Esophagus muscularis mucosa (tissue), 4 donors: ENCODE measurements at regions not wholly inside any gene's neighbourhood (a gene's known extent, or its start where the extent isn't known, plus 50 kb on each side); places are given as distances from the start of the nearest gene placed in this dataset.

ENCODE experiments used
- DNase-seq: peaks from one replicate; pipeline ENCODE4 v3.0.0-alpha.2; 2017; ENCODE audit errors: extremely low spot score
- H3K27ac ChIP-seq, 4 donors: fragments of 200-600 bp; sonication (generic); replicated peaks in 1 of 4; 1 replicate in 3 of 4; 2 replicates in 1 of 4; pipeline ENCODE4 v1.5.1; 2016 to 2019; ENCODE audit warnings: mild to moderate bottlenecking in 1 of 4
- H3K27me3 ChIP-seq, 4 donors: fragments of 200-600 bp; sonication (generic); one replicate each; pipeline versions ENCODE4 v1.5.1 to v1.6.0; 2016 to 2019
- H3K36me3 ChIP-seq, 4 donors: fragments of 200-600 bp; sonication (generic); one replicate each; pipeline ENCODE4 v1.5.1; 2016 to 2019
- H3K4me1 ChIP-seq, 4 donors: fragments of 200-600 bp; sonication (generic); one replicate each; pipeline ENCODE4 v1.5.1; 2016 to 2019
- H3K4me3 ChIP-seq, 4 donors: fragments of 200-600 bp; sonication (generic); 1 replicate in 2 of 4; 2 replicates in 2 of 4; pipeline ENCODE4 v1.5.1; 2016 to 2019; ENCODE audit warnings: mild to moderate bottlenecking in 4 of 4, moderate library complexity in 1 of 4
- H3K9me3 ChIP-seq, 4 donors: fragments of 200-600 bp; sonication (generic); 1 replicate in 3 of 4; 2 replicates in 1 of 4; pipeline ENCODE4 v1.5.1; 2016 to 2019
- CTCF ChIP-seq, 3 experiments: fragments of 200-600 bp in 2 of 3; fragments of 450-650 bp in 1 of 3; sonication (generic) in 2 of 3; IDR thresholded peaks; one replicate each; pipeline ENCODE4 v1.5.1; 2017 to 2019; ENCODE audit warnings: antibody characterized with exemption in 3 of 3, mild to moderate bottlenecking in 2 of 3, moderate library complexity in 1 of 3
- EP300 ChIP-seq: sonication (generic); formaldehyde crosslinking; IDR thresholded peaks from one replicate; pipeline ENCODE4 v1.6.1; 2017; ENCODE audit warnings: antibody characterized with exemption
- POLR2A ChIP-seq: fragments of 450-650 bp; IDR thresholded peaks from one replicate; pipeline ENCODE4 v1.6.1; 2017; ENCODE audit warnings: antibody characterized with exemption, moderate library complexity, mild to moderate bottlenecking, low read depth
- POLR2AphosphoS5 ChIP-seq, 2 donors: sonication (generic); formaldehyde crosslinking; IDR thresholded peaks; one replicate each; pipeline ENCODE4 v1.6.1; 2017; ENCODE audit warnings: antibody characterized with exemption in 2 of 2
- WGBS: methylation state at CpG from one replicate; pipeline ENCODE4 v1.1.5; 2018; 5-methylcytosine and 5-hydroxymethylcytosine counted together
- intact Hi-C: fragments of 100-400 bp; cut with DNase I; formaldehyde crosslinking; loops from one replicate; pipeline ENCODE4 v1.15.1; 2023

GRCh38 chr11:15605094-15605493 lies 490.4 kb downstream of the INSC start:
- Histone ChIP-seq H3K36me3 (no peaks in the 10 kb centered on the region), H3K27me3 (peaks cover 0 to 8% (median 0%) of the 10 kb centered on the region in 4 donors), H3K4me1 (peaks cover 23 to 27% (median 25%) of the 10 kb centered on the region in 4 donors), H3K27ac (no peak overlapping the region), H3K4me3 (no peak overlapping the region), H3K9me3 (no peaks in the 10 kb centered on the region)
- no peak for DNase-seq
- no peak for TF ChIP-seq CTCF (IDR thresholded peaks at IDR 0.05)
- TF ChIP-seq EP300 = no peak
- TF ChIP-seq POLR2AphosphoS5 (IDR thresholded peaks at IDR 0.05) = no peak
- TF ChIP-seq POLR2A = no peak
- intact Hi-C loops = no loop called here
- 86% methylated on average over 2 of the region's 2 CpGs for WGBS

- H3K4me1 ChIP-seq = peaks cover 20 to 23% (median 21%) of the 10 kb centered on the region in 4 donors
- H3K9me3 ChIP-seq = no peaks in the 10 kb centered on the region
- no peak overlapping the region for H3K27ac ChIP-seq
- H3K36me3 ChIP-seq = no peaks in the 10 kb centered on the region
- no peak for DNase-seq
- 91% methylated on average over 5 of the region's 6 CpGs for WGBS
- no peak overlapping the region for H3K4me3 ChIP-seq
- intact Hi-C loops = no loop called here
- TF ChIP-seq EP300 (no peak), POLR2A (no peak), POLR2AphosphoS5 (IDR thresholded peaks at IDR 0.05) (no peak), CTCF (IDR thresholded peaks at IDR 0.05) (no peak)
- H3K27me3 ChIP-seq = peaks cover 0 to 8% (median 0%) of the 10 kb centered on the region in 4 donors
Measured at GRCh38 chr11:15607361-15608036, 492.8 kb downstream of the INSC start.

GRCh38 chr11:15609445-15609844 lies 494.7 kb downstream of the INSC start:
- peaks cover 18 to 27% (median 25%) of the 10 kb centered on the region in 4 donors for H3K4me1 ChIP-seq
- H3K9me3 ChIP-seq = no peaks in the 10 kb centered on the region
- WGBS = 100% methylated on average over 1 of the region's 1 CpG
- no peak overlapping the region for H3K27ac ChIP-seq
- H3K36me3 ChIP-seq = no peaks in the 10 kb centered on the region
- no peak for TF ChIP-seq CTCF (IDR thresholded peaks at IDR 0.05)
- TF ChIP-seq EP300 = no peak
- H3K4me3 ChIP-seq = no peak overlapping the region
- peaks cover 0 to 6% (median 0%) of the 10 kb centered on the region in 4 donors for H3K27me3 ChIP-seq
- no peak for DNase-seq
- intact Hi-C loops = no loop called here

GRCh38 chr11:15610881-15611280 lies 496.2 kb downstream of the INSC start:
- no peak for TF ChIP-seq POLR2AphosphoS5 (IDR thresholded peaks at IDR 0.05)
- TF ChIP-seq CTCF (IDR thresholded peaks at IDR 0.05) = no peak
- TF ChIP-seq POLR2A = no peak
- TF ChIP-seq EP300 = no peak
- no peak for DNase-seq
- no peak overlapping the region for H3K4me3 ChIP-seq
- H3K27ac ChIP-seq = no peak overlapping the region
- no peaks in the 10 kb centered on the region for H3K36me3 ChIP-seq
- intact Hi-C loops = no loop called here
- peaks cover 20 to 41% (median 36%) of the 10 kb centered on the region in 4 donors for H3K4me1 ChIP-seq
- H3K27me3 ChIP-seq = no peaks in the 10 kb centered on the region
- WGBS = 69% methylated on average over 5 of the region's 5 CpGs
- H3K9me3 ChIP-seq = no peaks in the 10 kb centered on the region

- H3K4me3 ChIP-seq = no peak overlapping the region
- no peaks in the 10 kb centered on the region for H3K9me3 ChIP-seq
- TF ChIP-seq POLR2AphosphoS5 (IDR thresholded peaks at IDR 0.05) = no peak
- no peak for TF ChIP-seq CTCF (IDR thresholded peaks at IDR 0.05)
- no peak for TF ChIP-seq EP300
- no peak for TF ChIP-seq POLR2A
- H3K36me3 ChIP-seq = no peaks in the 10 kb centered on the region
- intact Hi-C loops = no loop called here
- no peak for DNase-seq
- peaks cover 24 to 37% (median 30%) of the 10 kb centered on the region in 4 donors for H3K4me1 ChIP-seq
- H3K27ac ChIP-seq = peak overlapping the region in 2 of 4 donors; percentile 1 to 27
- no peaks in the 10 kb centered on the region for H3K27me3 ChIP-seq
- WGBS = 56% methylated on average over 1 of the region's 1 CpG
Measured at GRCh38 chr11:15613251-15613650, 498.5 kb downstream of the INSC start.
